Keratinocyte (primary cell): ENCODE measurements at regions not wholly inside any gene's neighbourhood (a gene's known extent, or its start where the extent isn't known, plus 50 kb on each side); places are given as distances from the start of the nearest gene placed in this dataset.

Experiments used
- DNase-seq: peaks from one replicate; pipeline ENCODE4 v3.0.0-alpha.2; 2011; ENCODE audit warnings: low read depth, missing footprints, low spot score
- FAIRE-seq: peaks from 2 replicates; lab custom pipeline; 2011; peaks lifted over from hg19 to GRCh38; lab: Jason Lieb, UNC
- H2AFZ ChIP-seq: 2 replicates; pipeline ENCODE4 v1.6.0; 2012; ENCODE audit warnings: low read length, control low read depth, inconsistent platforms; ENCODE audit not compliant: control insufficient read depth
- H3K27ac ChIP-seq: 2 replicates; pipeline ENCODE4 v1.5.1; 2011; ENCODE audit warnings: low read length; ENCODE audit not compliant: control insufficient read depth, insufficient read depth
- H3K27me3 ChIP-seq: 3 replicates; pipeline ENCODE4 v1.6.0; 2011; ENCODE audit warnings: low read length; ENCODE audit not compliant: control insufficient read depth, insufficient read depth; ENCODE audit errors: extremely low read depth
- H3K36me3 ChIP-seq, 2 experiments: 2 replicates in 1 of 2; 3 replicates in 1 of 2; pipeline ENCODE4 v1.5.1; 2011; ENCODE audit warnings: low read length in 2 of 2, mild to moderate bottlenecking in 1 of 2; ENCODE audit not compliant: control insufficient read depth in 2 of 2, insufficient read depth in 2 of 2; ENCODE audit errors: extremely low read depth in 1 of 2
- H3K4me1 ChIP-seq: 3 replicates; pipeline ENCODE4 v1.5.1; 2011; ENCODE audit warnings: low read length; ENCODE audit not compliant: control insufficient read depth, insufficient read depth; ENCODE audit errors: extremely low read depth
- H3K4me2 ChIP-seq: 3 replicates; pipeline ENCODE4 v1.6.0; 2011; ENCODE audit warnings: low read depth, low read length; ENCODE audit not compliant: control insufficient read depth, insufficient read depth; ENCODE audit errors: extremely low read depth
- H3K4me3 ChIP-seq, 3 experiments: fragments of 200-600 bp in 1 of 3; sonication (generic) in 1 of 3; 2 replicates in 2 of 3; 3 replicates in 1 of 3; pipeline ENCODE4 v1.5.1; 2011 to 2016; ENCODE audit warnings: low read length in 3 of 3, mild to moderate bottlenecking in 3 of 3, control low read depth in 2 of 3, inconsistent platforms in 1 of 3, low read depth in 1 of 3, mixed read lengths in 1 of 3, mixed run types in 1 of 3, moderate library complexity in 1 of 3; ENCODE audit not compliant: control insufficient read depth in 2 of 3, insufficient read depth in 2 of 3; ENCODE audit errors: extremely low read depth in 1 of 3
- H3K79me2 ChIP-seq: 2 replicates; pipeline ENCODE4 v1.6.0; 2012; ENCODE audit warnings: low read length; ENCODE audit not compliant: control insufficient read depth, insufficient read depth
- H3K9ac ChIP-seq: 3 replicates; pipeline ENCODE4 v1.6.0; 2011; ENCODE audit warnings: low read length; ENCODE audit not compliant: control insufficient read depth, insufficient read depth; ENCODE audit errors: extremely low read depth
- H3K9me1 ChIP-seq: 3 replicates; pipeline ENCODE4 v1.6.0; 2011; ENCODE audit warnings: low read length; ENCODE audit not compliant: control insufficient read depth, insufficient read depth; ENCODE audit errors: extremely low read depth
- H3K9me3 ChIP-seq: 2 replicates; pipeline ENCODE4 v1.5.1; 2012; ENCODE audit warnings: low read depth, low read length; ENCODE audit not compliant: control insufficient read depth
- H4K20me1 ChIP-seq: 3 replicates; pipeline ENCODE4 v1.6.0; 2011; ENCODE audit warnings: low read length; ENCODE audit not compliant: control insufficient read depth, insufficient read depth; ENCODE audit errors: extremely low read depth
- EZH2 ChIP-seq: IDR thresholded peaks from one replicate; pipeline ENCODE4 v1.6.1; 2012; ENCODE audit warnings: inconsistent platforms, mild to moderate bottlenecking, low read length, moderate library complexity
- dilution Hi-C: fragments of 300-500 bp; cut with MboI; formaldehyde crosslinking; loops from one replicate; pipeline ENCODE4 v1.7.0; 2020; ENCODE audit warnings: low sequenced_read_pairs; ENCODE audit not compliant: extremely low pct_ligation_motif_present
- TF ChIP-seq, protein P1 (sequence below), 3 experiments: IDR thresholded peaks in 1 of 3; conservative IDR thresholded peaks in 1 of 3; optimal IDR thresholded peaks in 1 of 3; 2 replicates in 2 of 3; 3 replicates in 1 of 3; pipeline versions ENCODE3 to v1.5.1; 2011; ENCODE audit warnings: low read length in 3 of 3, mild to moderate bottlenecking in 3 of 3, moderate library complexity in 2 of 3, control low read depth in 1 of 3, inconsistent platforms in 1 of 3; ENCODE audit not compliant: insufficient read depth in 2 of 3; ENCODE audit errors: extremely low read depth in 1 of 3

DNA sequence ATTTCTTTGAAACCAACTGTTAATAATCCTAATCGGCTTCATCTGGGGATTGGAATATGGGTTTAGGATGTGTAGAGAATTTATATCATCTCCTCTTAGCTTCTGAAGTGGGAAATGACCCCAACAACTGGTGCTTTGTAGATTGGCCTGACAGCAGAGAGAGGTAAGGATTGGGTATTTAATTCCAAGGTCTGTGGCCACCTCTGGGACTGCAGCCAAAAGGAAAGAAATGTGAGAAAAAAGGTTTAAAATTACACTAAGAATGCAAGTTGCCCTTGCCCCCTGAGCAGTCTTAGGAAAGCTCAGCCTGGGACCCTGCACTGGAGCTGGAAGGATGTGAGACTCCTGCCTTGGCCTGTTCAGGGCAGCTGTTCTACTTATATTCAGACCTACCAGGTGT, 157.1 kb downstream of the FTCDNL1 start:
- FAIRE-seq: no peak

DNA sequence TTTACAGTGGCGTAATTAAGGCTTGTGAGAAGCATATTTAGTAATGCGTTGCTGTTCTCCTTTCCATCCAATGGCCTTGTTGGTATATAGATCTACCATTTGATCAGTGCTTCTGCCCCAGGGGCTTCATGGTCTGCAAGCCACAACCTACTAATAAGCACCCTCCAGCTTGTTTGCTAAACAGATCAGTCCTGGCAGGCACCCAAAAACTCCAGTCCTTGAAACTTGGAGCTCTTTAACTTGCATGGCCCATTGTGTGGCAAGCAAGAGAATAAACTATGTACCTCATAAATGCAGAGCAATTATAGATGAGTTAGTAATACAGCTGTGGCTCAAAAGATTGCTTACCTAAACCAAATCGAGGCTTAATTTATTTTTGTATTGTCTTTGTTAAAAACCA, 158.5 kb downstream of the FTCDNL1 start:
- Histone ChIP-seq H3K9me1 (no peaks in the 10 kb centered on the region), H3K4me2 (no peak overlapping the region), H3K4me3 (no peak overlapping the region), H4K20me1 (no peaks in the 10 kb centered on the region), H3K27me3 (no peaks in the 10 kb centered on the region), H3K79me2 (no peaks in the 10 kb centered on the region), H3K4me1 (no peaks in the 10 kb centered on the region), H3K36me3 (no peaks in the 10 kb centered on the region), H3K9me3 (no peaks in the 10 kb centered on the region), H2AFZ (no peak overlapping the region), H3K9ac (no peak overlapping the region), H3K27ac (no peak overlapping the region)
- DNase-seq: no peak
- TF ChIP-seq EZH2: no peak
- TF ChIP-seq, protein P1, sequence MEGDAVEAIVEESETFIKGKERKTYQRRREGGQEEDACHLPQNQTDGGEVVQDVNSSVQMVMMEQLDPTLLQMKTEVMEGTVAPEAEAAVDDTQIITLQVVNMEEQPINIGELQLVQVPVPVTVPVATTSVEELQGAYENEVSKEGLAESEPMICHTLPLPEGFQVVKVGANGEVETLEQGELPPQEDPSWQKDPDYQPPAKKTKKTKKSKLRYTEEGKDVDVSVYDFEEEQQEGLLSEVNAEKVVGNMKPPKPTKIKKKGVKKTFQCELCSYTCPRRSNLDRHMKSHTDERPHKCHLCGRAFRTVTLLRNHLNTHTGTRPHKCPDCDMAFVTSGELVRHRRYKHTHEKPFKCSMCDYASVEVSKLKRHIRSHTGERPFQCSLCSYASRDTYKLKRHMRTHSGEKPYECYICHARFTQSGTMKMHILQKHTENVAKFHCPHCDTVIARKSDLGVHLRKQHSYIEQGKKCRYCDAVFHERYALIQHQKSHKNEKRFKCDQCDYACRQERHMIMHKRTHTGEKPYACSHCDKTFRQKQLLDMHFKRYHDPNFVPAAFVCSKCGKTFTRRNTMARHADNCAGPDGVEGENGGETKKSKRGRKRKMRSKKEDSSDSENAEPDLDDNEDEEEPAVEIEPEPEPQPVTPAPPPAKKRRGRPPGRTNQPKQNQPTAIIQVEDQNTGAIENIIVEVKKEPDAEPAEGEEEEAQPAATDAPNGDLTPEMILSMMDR (optimal IDR thresholded peaks at IDR 0.05 in 1 of 3, IDR thresholded peaks at IDR 0.05 in 1 of 3, conservative IDR thresholded peaks at IDR 0.05 in 1 of 3; ENCODE audit: extremely low read depth in 1 of 3, insufficient read depth in 2 of 3, low read length in 3 of 3): no peak
- no peak for FAIRE-seq
- dilution Hi-C loops: no loop called here

More for the DNA sequence above, 157.1 kb downstream of the FTCDNL1 start:
- Histone ChIP-seq H2AFZ (no peak overlapping the region), H3K4me2 (no peak overlapping the region), H3K79me2 (no peaks in the 10 kb centered on the region), H3K27ac (no peak overlapping the region), H3K9me1 (no peaks in the 10 kb centered on the region), H3K4me3 (no peak overlapping the region), H3K9ac (no peak overlapping the region), H3K4me1 (no peaks in the 10 kb centered on the region), H3K36me3 (no peaks in the 10 kb centered on the region), H4K20me1 (no peaks in the 10 kb centered on the region), H3K9me3 (no peaks in the 10 kb centered on the region), H3K27me3 (no peaks in the 10 kb centered on the region)
- dilution Hi-C loops: no loop called here
- TF ChIP-seq, protein P1 (optimal IDR thresholded peaks at IDR 0.05 in 1 of 3, IDR thresholded peaks at IDR 0.05 in 1 of 3, conservative IDR thresholded peaks at IDR 0.05 in 1 of 3; ENCODE audit: extremely low read depth in 1 of 3, insufficient read depth in 2 of 3, low read length in 3 of 3): no peak
- no peak for TF ChIP-seq EZH2
- DNase-seq: no peak
